Natural killer cell (primary cell): ENCODE measurements at regions not wholly inside any gene's neighbourhood (a gene's known extent, or its start where the extent isn't known, plus 50 kb on each side); places are given as distances from the start of the nearest gene placed in this dataset.

ENCODE experiments used
- ATAC-seq, 3 donors: fragments of 150-1000 bp in 2 of 3; fragments of 200-7000 bp in 1 of 3; cut with Tn5 transposase; 1 replicate in 1 of 3; 2 replicates in 2 of 3; pipeline ENCODE4 v1.10.0; 2021; ENCODE audit warnings: mild to moderate bottlenecking in 2 of 3, moderate library complexity in 2 of 3
- DNase-seq, 2 donors: peaks; one replicate each; pipeline versions ENCODE4 v3.0.0 to v3.0.0-alpha.2; 2013 to 2021; ENCODE audit warnings: mixed read lengths in 1 of 2
- H3K27ac ChIP-seq: one replicate; pipeline ENCODE4 v1.5.1; 2013; ENCODE audit warnings: mild to moderate bottlenecking, low read length
- H3K27me3 ChIP-seq: one replicate; pipeline ENCODE4 v1.6.1; 2013; ENCODE audit warnings: low read length; ENCODE audit not compliant: control insufficient read depth, insufficient read depth
- H3K36me3 ChIP-seq: one replicate; pipeline ENCODE4 v1.6.1; 2013; ENCODE audit warnings: low read length; ENCODE audit not compliant: control insufficient read depth, insufficient read depth
- H3K4me1 ChIP-seq: one replicate; pipeline ENCODE4 v1.6.1; 2013; ENCODE audit warnings: low read length; ENCODE audit not compliant: control insufficient read depth, insufficient read depth
- H3K4me3 ChIP-seq: one replicate; pipeline ENCODE4 v1.5.1; 2013; ENCODE audit warnings: low read length
- H3K9me3 ChIP-seq: one replicate; pipeline ENCODE4 v1.6.1; 2013; ENCODE audit warnings: low read length; ENCODE audit not compliant: control insufficient read depth, insufficient read depth
- H3K27ac Mint-ChIP-seq, 2 donors: one replicate each; pipeline ENCODE4 v1.8.0; 2022; ENCODE audit warnings: mild to moderate bottlenecking in 2 of 2, mixed read lengths in 2 of 2, moderate library complexity in 1 of 2
- H3K27me3 Mint-ChIP-seq, 2 donors: one replicate each; pipeline ENCODE4 v1.8.0; 2022; ENCODE audit warnings: low read depth in 2 of 2, mixed read lengths in 2 of 2
- H3K36me3 Mint-ChIP-seq: one replicate; pipeline ENCODE4 v1.8.0; 2022; ENCODE audit warnings: mixed read lengths
- H3K4me1 Mint-ChIP-seq, 2 donors: one replicate each; pipeline ENCODE4 v1.8.0; 2022; ENCODE audit warnings: mixed read lengths in 2 of 2
- H3K4me3 Mint-ChIP-seq: one replicate; pipeline ENCODE4 v1.8.0; 2022; ENCODE audit warnings: mild to moderate bottlenecking, moderate library complexity, mixed read lengths
- H3K9me3 Mint-ChIP-seq, 2 donors: one replicate each; pipeline ENCODE4 v1.8.0; 2022; ENCODE audit warnings: mixed read lengths in 2 of 2
- CTCF ChIP-seq: fragments of 200-600 bp; IDR thresholded peaks from one replicate; pipeline ENCODE4 v1.8.0; 2022; ENCODE audit warnings: antibody characterized with exemption
- WGBS: methylation state at CpG from one replicate; pipeline ENCODE4 v1.1.7; 2013; ENCODE audit warnings: missing lambda C conversion rate; ENCODE audit not compliant: insufficient coverage; 5-methylcytosine and 5-hydroxymethylcytosine counted together
- intact Hi-C: fragments of 100-400 bp; cut with micrococcal nuclease; formaldehyde crosslinking; loops from one replicate; pipeline ENCODE4 v1.14.2; 2022

- intact Hi-C loops = no loop called here
- H3K9me3 ChIP-seq = no peaks in the 10 kb centered on the region
- H3K36me3 ChIP-seq = no peaks in the 10 kb centered on the region
- Mint-ChIP-seq H3K36me3 (no peaks in the 10 kb centered on the region), H3K27me3 (peaks cover 0 to 16% of the 10 kb centered on the region in 2 donors), H3K4me1 (peaks cover 0 to 5% of the 10 kb centered on the region in 2 donors), H3K4me3 (no peak overlapping the region), H3K27ac (no peak overlapping the region), H3K9me3 (no peaks in the 10 kb centered on the region)
- no peaks in the 10 kb centered on the region for H3K4me1 ChIP-seq
- DNase-seq (no peak), ATAC-seq (no peak)
- no peaks in the 10 kb centered on the region for H3K27me3 ChIP-seq
- no peak overlapping the region for H3K4me3 ChIP-seq
- TF ChIP-seq CTCF = no peak
- 64% methylated on average over 14 of the region's 14 CpGs for WGBS
- no peak overlapping the region for H3K27ac ChIP-seq
Observed at GRCh38 chr16:86093801-86094750, 195.1 kb downstream of the IRF8 start.

GRCh38 chr16:86095131-86095752 is 196.3 kb downstream of the IRF8 start:
- Mint-ChIP-seq H3K9me3 (no peaks in the 10 kb centered on the region), H3K4me1 (peaks cover 0 to 4% of the 10 kb centered on the region in 2 donors), H3K27me3 (peaks cover 0 to 16% of the 10 kb centered on the region in 2 donors), H3K36me3 (no peaks in the 10 kb centered on the region), H3K27ac (no peak overlapping the region), H3K4me3 (no peak overlapping the region)
- Histone ChIP-seq H3K4me1 (no peaks in the 10 kb centered on the region), H3K27me3 (no peaks in the 10 kb centered on the region), H3K4me3 (no peak overlapping the region), H3K27ac (no peak overlapping the region), H3K9me3 (no peaks in the 10 kb centered on the region), H3K36me3 (no peaks in the 10 kb centered on the region)
- TF ChIP-seq CTCF = no peak
- no peak for DNase-seq
- no peak for ATAC-seq
- 68% methylated on average over 15 of the region's 15 CpGs for WGBS
- intact Hi-C loops = no loop called here

GRCh38 chr16:86095906-86096485 is 197.0 kb downstream of the IRF8 start:
- no peak overlapping the region for H3K4me3 Mint-ChIP-seq
- H3K4me1 Mint-ChIP-seq = no peaks in the 10 kb centered on the region
- no peak for TF ChIP-seq CTCF
- no peak overlapping the region for H3K27ac ChIP-seq
- DNase-seq (no peak), ATAC-seq (no peak)
- WGBS = 87% methylated on average over 6 of the region's 6 CpGs
- H3K27me3 ChIP-seq = no peaks in the 10 kb centered on the region
- H3K36me3 ChIP-seq = no peaks in the 10 kb centered on the region
- no peaks in the 10 kb centered on the region for H3K36me3 Mint-ChIP-seq
- no peaks in the 10 kb centered on the region for H3K9me3 Mint-ChIP-seq
- peaks cover 0 to 16% of the 10 kb centered on the region in 2 donors for H3K27me3 Mint-ChIP-seq
- H3K4me1 ChIP-seq = no peaks in the 10 kb centered on the region
- intact Hi-C loops = no loop called here
- H3K4me3 ChIP-seq = no peak overlapping the region
- H3K27ac Mint-ChIP-seq = no peak overlapping the region
- no peaks in the 10 kb centered on the region for H3K9me3 ChIP-seq
